ENCODE measurements at regions not wholly inside any gene's neighbourhood (a gene's known extent, or its start where the extent isn't known, plus 50 kb on each side); places are given as distances from the start of the nearest gene placed in this dataset.
A peak's percentile ranks its signal among the peaks of the same experiment; 100 is the strongest.

- intact Hi-C loops (cut with DNase I), result no loop called here
- no peak overlapping the region for H3K27ac ChIP-seq
- TF ChIP-seq CTCF (IDR thresholded peaks at IDR 0.05), result no peak
- no peaks in the 10 kb centered on the region for H3K4me1 ChIP-seq
- no peak for DNase-seq
- no peaks in the 10 kb centered on the region for H3K9me3 ChIP-seq
- H3K4me3 ChIP-seq, result no peak overlapping the region
- peak in 3 of 4 donors; percentile 27 to 63 (median 63) for ATAC-seq
- WGBS, 3 donors, result 91 to 97% (median 97%) methylated on average over 2 of the region's 2 CpGs
- no peaks in the 10 kb centered on the region for H3K27me3 ChIP-seq (ENCODE audit: insufficient read depth in 3 of 3, low read length in 2 of 3)
- H3K36me3 ChIP-seq (ENCODE audit: insufficient read depth in 1 of 2, low read depth in 1 of 2), result no peaks in the 10 kb centered on the region
Observed at GRCh38 chrX:138908577-138908976, 197.1 kb upstream of the FGF13 start.

GRCh38 chrX:138897621-138898492 is 186.3 kb upstream of the FGF13 start:
- no peak for TF ChIP-seq CTCF (IDR thresholded peaks at IDR 0.05)
- no peak overlapping the region for H3K27ac ChIP-seq
- no peaks in the 10 kb centered on the region for H3K27me3 ChIP-seq (ENCODE audit: insufficient read depth in 3 of 3, low read length in 2 of 3)
- ATAC-seq (no peak), DNase-seq (no peak)
- no peaks in the 10 kb centered on the region for H3K9me3 ChIP-seq
- intact Hi-C loops (cut with DNase I), result no loop called here
- 60 to 66% (median 63%) methylated on average over 6 of the region's 6 CpGs for WGBS, 3 donors
- no peaks in the 10 kb centered on the region for H3K4me1 ChIP-seq
- no peak overlapping the region for H3K4me3 ChIP-seq
- H3K36me3 ChIP-seq (ENCODE audit: insufficient read depth in 1 of 2, low read depth in 1 of 2), result no peaks in the 10 kb centered on the region

GRCh38 chrX:138890491-138890890 is 179.0 kb upstream of the FGF13 start:
- Histone ChIP-seq H3K36me3 (ENCODE audit: insufficient read depth in 1 of 2, low read depth in 1 of 2) (no peaks in the 10 kb centered on the region), H3K27me3 (ENCODE audit: insufficient read depth in 3 of 3, low read length in 2 of 3) (peaks cover 0 to 3% (median 0%) of the 10 kb centered on the region in 3 donors), H3K4me1 (no peaks in the 10 kb centered on the region), H3K27ac (no peak overlapping the region), H3K9me3 (no peaks in the 10 kb centered on the region), H3K4me3 (no peak overlapping the region)
- no peak for ATAC-seq
- intact Hi-C loops (cut with DNase I), result no loop called here
- no peak for DNase-seq
- TF ChIP-seq CTCF (IDR thresholded peaks at IDR 0.05), result no peak

GRCh38 chrX:138889149-138889548 is 177.6 kb upstream of the FGF13 start:
- intact Hi-C loops (cut with DNase I), result no loop called here
- H3K27ac ChIP-seq, result no peak overlapping the region
- H3K9me3 ChIP-seq, result no peaks in the 10 kb centered on the region
- no peaks in the 10 kb centered on the region for H3K36me3 ChIP-seq (ENCODE audit: insufficient read depth in 1 of 2, low read depth in 1 of 2)
- DNase-seq, result no peak
- no peak for TF ChIP-seq CTCF (IDR thresholded peaks at IDR 0.05)
- H3K4me1 ChIP-seq, result no peaks in the 10 kb centered on the region
- ATAC-seq, result no peak
- peaks cover 0 to 3% (median 0%) of the 10 kb centered on the region in 3 donors for H3K27me3 ChIP-seq (ENCODE audit: insufficient read depth in 3 of 3, low read length in 2 of 3)
- no peak overlapping the region for H3K4me3 ChIP-seq

- no peaks in the 10 kb centered on the region for H3K9me3 ChIP-seq
- 61 to 67% (median 65%) methylated on average over 2 of the region's 2 CpGs for WGBS, 3 donors
- H3K36me3 ChIP-seq (ENCODE audit: insufficient read depth in 1 of 2, low read depth in 1 of 2), result no peaks in the 10 kb centered on the region
- ATAC-seq (peak; percentile 39 to 70 (median 60)), DNase-seq (no peak)
- no peaks in the 10 kb centered on the region for H3K4me1 ChIP-seq
- H3K27ac ChIP-seq, result no peak overlapping the region
- no peak overlapping the region for H3K4me3 ChIP-seq
- no peak for TF ChIP-seq CTCF (IDR thresholded peaks at IDR 0.05)
- intact Hi-C loops (cut with DNase I), result no loop called here
- H3K27me3 ChIP-seq (ENCODE audit: insufficient read depth in 3 of 3, low read length in 2 of 3), result no peaks in the 10 kb centered on the region
Observed at GRCh38 chrX:138886769-138887168, 175.3 kb upstream of the FGF13 start.

All from psoas muscle (tissue), 7 donors.